ENCODE measurements at regions not wholly inside any gene's neighbourhood (a gene's known extent, or its start where the extent isn't known, plus 50 kb on each side); places are given as distances from the start of the nearest gene placed in this dataset.

DNA sequence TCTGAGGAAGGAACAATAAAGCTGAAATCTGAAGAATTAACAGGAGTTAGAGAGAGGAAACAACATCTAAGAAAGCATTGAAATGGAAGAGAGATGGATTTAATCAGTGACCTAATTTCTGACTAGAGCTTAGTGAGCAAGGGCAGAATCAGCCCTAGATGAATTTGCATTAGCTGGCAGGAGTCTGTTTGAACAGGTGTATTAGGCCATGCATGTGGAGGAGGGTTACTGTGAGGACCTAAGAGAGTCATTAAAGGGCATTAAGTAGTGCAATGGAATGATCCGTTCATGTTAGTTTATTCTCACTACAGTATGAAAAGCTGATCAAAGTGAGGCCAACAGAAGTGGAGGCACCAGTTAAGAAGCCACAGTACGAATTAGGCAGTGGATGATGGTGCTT lies 285.3 kb downstream of the GRB14 start:
- TF ChIP-seq, protein P1, sequence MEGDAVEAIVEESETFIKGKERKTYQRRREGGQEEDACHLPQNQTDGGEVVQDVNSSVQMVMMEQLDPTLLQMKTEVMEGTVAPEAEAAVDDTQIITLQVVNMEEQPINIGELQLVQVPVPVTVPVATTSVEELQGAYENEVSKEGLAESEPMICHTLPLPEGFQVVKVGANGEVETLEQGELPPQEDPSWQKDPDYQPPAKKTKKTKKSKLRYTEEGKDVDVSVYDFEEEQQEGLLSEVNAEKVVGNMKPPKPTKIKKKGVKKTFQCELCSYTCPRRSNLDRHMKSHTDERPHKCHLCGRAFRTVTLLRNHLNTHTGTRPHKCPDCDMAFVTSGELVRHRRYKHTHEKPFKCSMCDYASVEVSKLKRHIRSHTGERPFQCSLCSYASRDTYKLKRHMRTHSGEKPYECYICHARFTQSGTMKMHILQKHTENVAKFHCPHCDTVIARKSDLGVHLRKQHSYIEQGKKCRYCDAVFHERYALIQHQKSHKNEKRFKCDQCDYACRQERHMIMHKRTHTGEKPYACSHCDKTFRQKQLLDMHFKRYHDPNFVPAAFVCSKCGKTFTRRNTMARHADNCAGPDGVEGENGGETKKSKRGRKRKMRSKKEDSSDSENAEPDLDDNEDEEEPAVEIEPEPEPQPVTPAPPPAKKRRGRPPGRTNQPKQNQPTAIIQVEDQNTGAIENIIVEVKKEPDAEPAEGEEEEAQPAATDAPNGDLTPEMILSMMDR (IDR thresholded peaks at IDR 0.05) = no peak
- no peak for TF ChIP-seq POLR2A (IDR thresholded peaks at IDR 0.05)
